ENCODE measurements at regions not wholly inside any gene's neighbourhood (a gene's known extent, or its start where the extent isn't known, plus 50 kb on each side); places are given as distances from the start of the nearest gene placed in this dataset.

GRCh38 chr3:32056559-32057290, 49.7 kb upstream of the GPD1L start:
- Histone ChIP-seq H3K27me3 (no peaks in the 10 kb centered on the region), H3K4me1 (no peaks in the 10 kb centered on the region), H3K36me3 (no peaks in the 10 kb centered on the region), H3K27ac (no peak overlapping the region), H3K4me3 (no peak overlapping the region), H3K9me3 (no peaks in the 10 kb centered on the region)
- no peak for TF ChIP-seq CTCF (IDR thresholded peaks at IDR 0.05)
- DNase-seq (ENCODE audit: low spot score) = no peak
